ENCODE measurements at regions not wholly inside any gene's neighbourhood (a gene's known extent, or its start where the extent isn't known, plus 50 kb on each side); places are given as distances from the start of the nearest gene placed in this dataset.
"Not testable (repeated sequence)": the region's sequence is repeated elsewhere in the genome, so short reads cannot be mapped to it uniquely, and the experiment has no call there.

DNA sequence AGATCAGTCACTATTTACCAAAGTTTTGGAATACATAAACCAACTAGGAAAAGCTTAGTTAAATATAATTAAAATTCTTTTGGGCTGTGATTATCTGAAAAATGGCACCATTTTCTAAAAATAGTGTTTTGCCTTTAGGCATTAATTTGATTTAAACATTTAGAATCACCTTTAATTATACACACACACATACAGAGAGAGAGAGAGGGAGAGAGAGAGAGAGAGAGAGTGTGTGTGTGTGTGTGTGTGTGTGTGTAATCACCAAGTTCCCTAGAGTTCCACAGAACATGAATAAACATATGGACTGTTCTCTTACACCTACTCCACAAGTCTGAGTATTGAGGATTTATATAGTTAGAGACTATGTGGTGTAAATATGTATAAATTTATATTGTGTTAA, 141.2 kb upstream of the ATXN1 start:
- no peak for DNase-seq (ENCODE audit: low spot score)

GRCh38 chr6:16901782-16902181, 140.5 kb upstream of the ATXN1 start:
- no peak for DNase-seq (ENCODE audit: low spot score)

GRCh38 chr6:16901306-16901705, 140.0 kb upstream of the ATXN1 start:
- no peak for DNase-seq (ENCODE audit: low spot score)

GRCh38 chr6:16898640-16899396, 137.6 kb upstream of the ATXN1 start:
- no peak for DNase-seq (ENCODE audit: low spot score)

GRCh38 chr6:16897669-16898068, 136.4 kb upstream of the ATXN1 start:
- DNase-seq (ENCODE audit: low spot score), result no peak

DNA sequence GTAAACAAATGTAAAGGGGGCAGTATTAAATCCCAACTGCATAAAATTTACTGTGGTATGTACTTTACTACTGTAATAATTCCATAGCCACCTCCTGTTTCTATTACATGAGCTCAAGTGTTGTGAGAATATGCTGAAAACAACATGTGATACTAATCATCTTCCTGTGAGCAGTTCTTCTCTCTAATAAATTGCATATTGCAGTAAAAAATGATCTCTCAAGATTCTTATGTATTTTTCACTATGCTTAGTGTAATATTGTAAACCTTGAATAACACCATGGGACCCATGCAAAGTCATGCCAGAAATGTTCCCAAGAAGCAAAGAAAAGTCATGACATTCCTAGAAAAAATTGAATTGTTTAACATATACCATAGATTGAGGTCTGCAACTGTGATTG, 133.0 kb upstream of the ATXN1 start:
- no peak for DNase-seq (ENCODE audit: low spot score)

DNA sequence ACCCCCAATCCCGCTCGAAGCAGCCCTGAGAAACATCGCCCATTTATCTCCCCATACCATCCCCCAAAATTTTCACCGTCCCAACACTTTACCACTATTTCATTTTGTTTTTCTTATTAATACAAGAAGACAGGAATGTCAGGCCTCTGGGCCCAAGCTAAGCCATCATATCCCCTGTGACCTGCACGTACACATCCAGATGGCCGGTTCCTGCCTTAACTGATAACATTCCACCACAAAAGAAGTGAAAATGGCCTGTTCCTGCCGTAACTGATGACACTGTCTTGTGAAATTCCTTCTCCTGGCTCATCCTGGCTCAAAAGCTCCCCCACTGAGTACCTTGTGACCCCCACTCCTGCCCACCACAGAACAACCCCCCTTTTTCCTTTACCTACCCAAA, 129.8 kb upstream of the ATXN1 start:
- DNase-seq (ENCODE audit: low spot score), result not testable (repeated sequence)

GRCh38 chr6:16885411-16886160, 124.3 kb upstream of the ATXN1 start:
- DNase-seq (ENCODE audit: low spot score), result no peak

GRCh38 chr6:16884526-16884925, 123.3 kb upstream of the ATXN1 start:
- DNase-seq (ENCODE audit: low spot score), result no peak

DNA sequence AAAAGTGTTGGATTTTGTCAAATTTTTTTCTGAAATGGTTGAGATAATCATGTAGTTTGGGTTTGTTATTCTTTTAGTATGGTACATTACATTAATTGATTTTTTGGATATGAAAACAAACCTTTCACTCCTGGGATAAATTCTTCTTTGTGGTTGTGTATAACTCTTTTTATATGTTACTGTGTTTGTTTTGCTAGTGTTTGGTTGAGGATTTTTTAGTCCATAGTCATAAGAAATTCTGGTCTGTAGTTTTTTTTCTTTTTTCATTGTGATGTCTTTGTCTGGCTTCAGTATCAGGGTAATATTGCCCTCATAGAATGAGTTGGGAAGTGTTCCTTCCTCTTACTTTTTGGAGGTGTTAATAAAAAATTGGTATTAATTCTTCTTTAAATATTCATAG, 122.2 kb upstream of the ATXN1 start:
- DNase-seq (ENCODE audit: low spot score), result no peak

DNA sequence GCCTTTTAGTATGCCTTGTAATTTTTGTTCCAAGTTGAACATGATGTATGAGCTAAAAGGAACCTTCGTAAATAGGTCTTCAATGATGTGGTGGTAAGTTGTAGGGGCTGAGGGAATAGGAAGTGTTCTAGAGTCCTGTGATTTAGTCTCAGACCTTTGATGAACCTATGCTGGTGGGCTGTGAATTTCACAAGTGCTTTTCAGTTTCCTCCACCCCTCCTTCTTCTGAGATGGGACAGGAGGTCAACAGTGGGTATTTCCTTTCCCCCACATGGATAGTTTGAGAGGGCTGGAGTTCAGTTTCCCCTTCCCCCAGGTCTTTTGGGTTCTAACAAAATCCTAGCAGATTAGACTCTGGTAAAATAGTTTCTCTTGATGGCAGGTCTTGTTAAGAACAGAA, 121.0 kb upstream of the ATXN1 start:
- DNase-seq (ENCODE audit: low spot score), result no peak

- not testable (repeated sequence) for DNase-seq (ENCODE audit: low spot score)
Measured at GRCh38 chr6:16876852-16877251, 115.6 kb upstream of the ATXN1 start.

- DNase-seq (ENCODE audit: low spot score), result no peak
Measured at GRCh38 chr6:16876201-16876600, 114.9 kb upstream of the ATXN1 start.

DNA sequence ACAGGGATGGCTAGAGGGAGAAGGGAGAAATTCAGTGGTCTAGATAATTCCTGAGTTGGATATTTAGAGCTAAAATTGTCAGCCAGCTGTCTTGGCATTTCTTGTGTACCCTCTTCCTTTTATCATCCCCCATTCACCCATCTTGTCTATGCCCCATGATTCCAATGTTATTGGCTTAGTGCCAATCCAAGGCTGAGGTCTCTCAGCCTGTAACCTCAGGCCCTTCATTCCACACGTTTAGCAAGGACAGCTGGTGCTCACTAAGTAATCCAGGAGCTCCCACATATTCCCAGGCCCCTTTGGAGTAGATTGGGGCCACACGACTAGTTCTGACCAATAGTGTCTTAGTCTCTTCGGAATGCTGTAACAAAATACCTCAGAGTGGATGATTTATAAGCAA, 112.4 kb upstream of the ATXN1 start:
- no peak for DNase-seq (ENCODE audit: low spot score)

DNA sequence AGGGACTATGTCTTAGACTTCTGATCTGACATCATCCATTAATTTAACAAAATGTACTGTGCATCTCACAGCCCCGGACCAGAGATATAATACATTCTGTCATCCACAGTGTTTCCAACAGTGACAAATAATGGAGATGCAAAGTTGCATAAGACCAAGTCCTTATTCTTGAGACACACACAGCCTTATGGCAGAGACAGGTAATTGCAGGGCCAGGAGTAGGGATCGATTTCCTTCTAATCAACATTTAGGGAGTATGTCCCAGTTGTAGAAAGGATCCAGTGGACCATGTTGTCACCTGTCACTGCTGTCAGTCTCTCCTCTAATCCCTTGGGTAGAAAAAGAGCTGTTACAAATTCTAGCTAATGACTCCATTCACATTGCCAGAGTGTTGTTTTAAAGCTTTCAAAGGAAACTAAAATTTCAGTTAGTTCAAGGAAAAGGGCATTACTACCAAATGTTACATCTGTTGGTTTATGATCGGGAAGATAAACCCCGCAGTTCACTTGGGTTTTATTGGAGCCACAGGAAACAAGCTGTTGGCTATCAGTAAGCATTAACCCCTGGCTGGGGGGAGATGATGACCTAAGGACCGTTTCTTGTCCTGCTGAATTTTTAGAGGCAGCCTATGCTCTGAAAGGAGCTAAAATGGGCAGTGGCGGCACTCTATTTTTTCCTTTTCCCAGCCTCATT, 111.4 kb upstream of the ATXN1 start:
- DNase-seq (ENCODE audit: low spot score), result no peak

GRCh38 chr6:16871047-16871446, 109.8 kb upstream of the ATXN1 start:
- DNase-seq (ENCODE audit: low spot score), result no peak

- DNase-seq (ENCODE audit: low spot score), result no peak
Measured at GRCh38 chr6:16868968-16869367, 107.7 kb upstream of the ATXN1 start.

GRCh38 chr6:16857969-16858592, 96.8 kb upstream of the ATXN1 start:
- no peak for DNase-seq (ENCODE audit: low spot score)

- no peak for DNase-seq (ENCODE audit: low spot score)
Measured at GRCh38 chr6:16855460-16855859, 94.2 kb upstream of the ATXN1 start.

DNA sequence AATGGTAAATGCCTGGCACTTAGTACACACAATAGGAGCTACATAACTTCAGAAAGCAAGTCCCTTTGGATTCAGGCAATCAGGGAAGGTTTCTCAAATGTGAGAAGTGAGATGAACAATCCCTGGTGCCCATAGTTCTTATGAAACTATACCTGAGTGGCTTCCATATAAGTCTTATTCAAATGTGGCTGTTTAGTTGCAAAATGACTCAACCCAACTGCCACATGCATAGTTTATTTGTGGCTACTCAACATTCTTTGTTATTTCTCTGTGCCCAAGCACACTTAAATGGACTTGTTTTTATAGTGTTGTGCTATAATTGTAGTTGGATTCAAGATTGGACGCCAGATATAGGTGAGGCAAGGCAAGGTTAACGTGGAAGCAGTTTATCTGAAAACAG, 93.7 kb upstream of the ATXN1 start:
- DNase-seq (ENCODE audit: low spot score), result peak; percentile 60

- no peak for DNase-seq (ENCODE audit: low spot score)
Measured at GRCh38 chr6:16852671-16853070, 91.4 kb upstream of the ATXN1 start.

DNA sequence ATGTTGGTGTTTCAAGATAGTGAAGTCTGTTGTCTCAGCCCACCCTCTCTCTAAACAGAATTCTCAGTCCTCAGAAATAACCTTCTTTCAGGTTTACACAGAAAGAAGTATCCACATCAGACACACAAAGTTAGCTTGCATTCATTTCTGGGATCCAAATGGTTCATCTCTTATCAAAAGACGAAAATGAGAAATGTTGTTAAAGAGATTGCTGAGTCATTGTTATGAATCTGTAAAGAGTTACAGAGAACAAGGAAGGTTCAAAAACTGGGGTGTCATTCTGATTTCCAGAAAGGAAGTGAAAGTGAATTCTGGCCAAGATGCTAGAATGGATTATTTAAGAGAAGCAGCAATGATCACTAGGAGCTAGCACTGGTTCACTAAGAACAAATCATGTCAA, 90.5 kb upstream of the ATXN1 start:
- peak; percentile 45 for DNase-seq (ENCODE audit: low spot score)

All from activated CD4-positive, alpha-beta T cell treated with anti-CD3 and anti-CD28 coated beads, Interleukin-2, Interleukin-4, amounts not matched to agents 100 ng/mL and 50 ng/mL, durations not matched to agents 16 hours and 8 hours (primary cell).